ENCODE measurements at regions not wholly inside any gene's neighbourhood (a gene's known extent, or its start where the extent isn't known, plus 50 kb on each side); places are given as distances from the start of the nearest gene placed in this dataset.

DNA sequence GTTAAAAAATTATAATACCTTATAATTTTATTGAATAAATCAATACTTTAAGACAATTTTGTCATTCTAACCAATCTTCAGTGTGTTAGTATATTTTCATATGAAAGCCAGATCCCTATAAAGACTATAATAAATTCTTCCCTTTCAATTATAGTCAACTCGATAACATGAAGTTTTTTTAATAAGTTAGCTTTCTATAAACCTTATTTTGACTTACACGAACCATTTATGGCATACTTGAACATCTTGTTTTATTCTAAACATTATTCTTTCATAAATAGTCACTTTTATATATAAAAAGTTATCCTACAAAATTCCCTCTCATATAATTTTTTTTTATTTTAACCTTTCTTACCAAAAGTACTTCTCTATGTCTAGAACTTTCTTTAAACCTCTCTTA, 1002.3 kb downstream of the TMEM121 start:
- TF ChIP-seq, protein P1, sequence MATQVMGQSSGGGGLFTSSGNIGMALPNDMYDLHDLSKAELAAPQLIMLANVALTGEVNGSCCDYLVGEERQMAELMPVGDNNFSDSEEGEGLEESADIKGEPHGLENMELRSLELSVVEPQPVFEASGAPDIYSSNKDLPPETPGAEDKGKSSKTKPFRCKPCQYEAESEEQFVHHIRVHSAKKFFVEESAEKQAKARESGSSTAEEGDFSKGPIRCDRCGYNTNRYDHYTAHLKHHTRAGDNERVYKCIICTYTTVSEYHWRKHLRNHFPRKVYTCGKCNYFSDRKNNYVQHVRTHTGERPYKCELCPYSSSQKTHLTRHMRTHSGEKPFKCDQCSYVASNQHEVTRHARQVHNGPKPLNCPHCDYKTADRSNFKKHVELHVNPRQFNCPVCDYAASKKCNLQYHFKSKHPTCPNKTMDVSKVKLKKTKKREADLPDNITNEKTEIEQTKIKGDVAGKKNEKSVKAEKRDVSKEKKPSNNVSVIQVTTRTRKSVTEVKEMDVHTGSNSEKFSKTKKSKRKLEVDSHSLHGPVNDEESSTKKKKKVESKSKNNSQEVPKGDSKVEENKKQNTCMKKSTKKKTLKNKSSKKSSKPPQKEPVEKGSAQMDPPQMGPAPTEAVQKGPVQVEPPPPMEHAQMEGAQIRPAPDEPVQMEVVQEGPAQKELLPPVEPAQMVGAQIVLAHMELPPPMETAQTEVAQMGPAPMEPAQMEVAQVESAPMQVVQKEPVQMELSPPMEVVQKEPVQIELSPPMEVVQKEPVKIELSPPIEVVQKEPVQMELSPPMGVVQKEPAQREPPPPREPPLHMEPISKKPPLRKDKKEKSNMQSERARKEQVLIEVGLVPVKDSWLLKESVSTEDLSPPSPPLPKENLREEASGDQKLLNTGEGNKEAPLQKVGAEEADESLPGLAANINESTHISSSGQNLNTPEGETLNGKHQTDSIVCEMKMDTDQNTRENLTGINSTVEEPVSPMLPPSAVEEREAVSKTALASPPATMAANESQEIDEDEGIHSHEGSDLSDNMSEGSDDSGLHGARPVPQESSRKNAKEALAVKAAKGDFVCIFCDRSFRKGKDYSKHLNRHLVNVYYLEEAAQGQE (IDR thresholded peaks at IDR 0.05; ENCODE audit: insufficient replicate concordance, low read depth): no peak
- no peak for TF ChIP-seq POLR2AphosphoS5 (IDR thresholded peaks at IDR 0.05; ENCODE audit: low read depth)
